GM12892 (cell line): ENCODE measurements at regions not wholly inside any gene's neighbourhood (a gene's known extent, or its start where the extent isn't known, plus 50 kb on each side); places are given as distances from the start of the nearest gene placed in this dataset.

ENCODE experiments used
- POLR2A ChIP-seq: IDR thresholded peaks from 2 replicates; pipeline ENCODE4 v1.6.1; 2011; ENCODE audit warnings: low read depth, low read length, control low read depth
- POLR2AphosphoS5 ChIP-seq: IDR thresholded peaks from 2 replicates; pipeline ENCODE4 v1.6.1; 2011; ENCODE audit warnings: low read depth, low read length, control low read depth

- TF ChIP-seq POLR2AphosphoS5 (no peak), POLR2A (no peak)
Observed at GRCh38 chr6:33878562-33878961, 74.8 kb upstream of the MLN start.
